ENCODE measurements at regions not wholly inside any gene's neighbourhood (a gene's known extent, or its start where the extent isn't known, plus 50 kb on each side); places are given as distances from the start of the nearest gene placed in this dataset.

DNA sequence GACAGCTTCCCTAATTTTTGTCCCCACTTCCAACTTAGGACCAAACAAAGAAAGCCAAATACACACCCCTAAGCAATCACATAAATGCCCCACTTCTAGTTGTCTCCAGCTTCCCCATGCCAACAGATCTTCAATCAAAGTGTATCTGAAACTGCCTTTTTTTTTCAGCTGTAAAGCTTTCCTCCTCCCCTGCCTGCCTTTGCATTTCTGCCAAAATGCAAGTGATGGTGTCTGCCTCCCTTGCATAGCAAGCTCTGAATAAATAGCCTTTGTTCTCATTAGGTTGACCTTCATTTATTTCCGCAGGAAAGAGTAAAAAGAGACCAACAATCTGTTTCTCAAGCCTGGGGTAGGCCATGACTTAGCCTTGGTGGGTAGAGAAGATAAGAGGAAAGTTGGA, 459.4 kb downstream of the GPAM start:
- Histone ChIP-seq H3K36me3 (no peaks in the 10 kb centered on the region), H3K4me3 (no peak overlapping the region), H3K9me3 (no peaks in the 10 kb centered on the region), H3K27ac (no peak overlapping the region), H3K4me1 (no peaks in the 10 kb centered on the region), H3K27me3 (no peaks in the 10 kb centered on the region)
- intact Hi-C loops (cut with DNase I; ENCODE audit: low total_unique reads), result no loop called here
- no peak for TF ChIP-seq POLR2A (IDR thresholded peaks at IDR 0.05)
- TF ChIP-seq, protein P1, sequence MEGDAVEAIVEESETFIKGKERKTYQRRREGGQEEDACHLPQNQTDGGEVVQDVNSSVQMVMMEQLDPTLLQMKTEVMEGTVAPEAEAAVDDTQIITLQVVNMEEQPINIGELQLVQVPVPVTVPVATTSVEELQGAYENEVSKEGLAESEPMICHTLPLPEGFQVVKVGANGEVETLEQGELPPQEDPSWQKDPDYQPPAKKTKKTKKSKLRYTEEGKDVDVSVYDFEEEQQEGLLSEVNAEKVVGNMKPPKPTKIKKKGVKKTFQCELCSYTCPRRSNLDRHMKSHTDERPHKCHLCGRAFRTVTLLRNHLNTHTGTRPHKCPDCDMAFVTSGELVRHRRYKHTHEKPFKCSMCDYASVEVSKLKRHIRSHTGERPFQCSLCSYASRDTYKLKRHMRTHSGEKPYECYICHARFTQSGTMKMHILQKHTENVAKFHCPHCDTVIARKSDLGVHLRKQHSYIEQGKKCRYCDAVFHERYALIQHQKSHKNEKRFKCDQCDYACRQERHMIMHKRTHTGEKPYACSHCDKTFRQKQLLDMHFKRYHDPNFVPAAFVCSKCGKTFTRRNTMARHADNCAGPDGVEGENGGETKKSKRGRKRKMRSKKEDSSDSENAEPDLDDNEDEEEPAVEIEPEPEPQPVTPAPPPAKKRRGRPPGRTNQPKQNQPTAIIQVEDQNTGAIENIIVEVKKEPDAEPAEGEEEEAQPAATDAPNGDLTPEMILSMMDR (IDR thresholded peaks at IDR 0.05), result no peak
- no peak for DNase-seq

DNA sequence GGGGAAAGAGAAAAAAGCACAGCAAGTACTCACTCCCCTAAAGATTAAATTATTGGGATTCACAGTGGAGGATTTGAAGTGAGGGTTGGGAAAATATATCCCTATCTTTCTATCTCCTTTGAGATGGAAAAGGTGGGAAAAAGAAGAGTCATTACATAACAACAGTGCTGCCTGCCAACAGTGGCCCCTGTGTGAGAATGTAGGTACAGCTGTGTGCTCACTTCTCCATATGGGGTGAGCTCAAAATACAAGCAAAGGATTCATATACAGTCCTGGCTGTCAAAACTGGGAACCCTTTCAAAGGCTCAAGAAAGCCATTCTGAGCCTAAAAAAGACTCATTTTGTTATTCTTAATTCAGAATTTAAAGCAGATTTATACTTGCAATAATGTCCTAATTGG, 458.5 kb downstream of the GPAM start:
- no peaks in the 10 kb centered on the region for H3K9me3 ChIP-seq
- no peaks in the 10 kb centered on the region for H3K27me3 ChIP-seq
- no peaks in the 10 kb centered on the region for H3K4me1 ChIP-seq
- no peak for DNase-seq
- intact Hi-C loops (cut with DNase I; ENCODE audit: low total_unique reads), result no loop called here
- TF ChIP-seq, protein P1 (IDR thresholded peaks at IDR 0.05), result no peak
- no peak for TF ChIP-seq POLR2A (IDR thresholded peaks at IDR 0.05)
- H3K4me3 ChIP-seq, result no peak overlapping the region
- no peaks in the 10 kb centered on the region for H3K36me3 ChIP-seq
- H3K27ac ChIP-seq, result no peak overlapping the region

DNA sequence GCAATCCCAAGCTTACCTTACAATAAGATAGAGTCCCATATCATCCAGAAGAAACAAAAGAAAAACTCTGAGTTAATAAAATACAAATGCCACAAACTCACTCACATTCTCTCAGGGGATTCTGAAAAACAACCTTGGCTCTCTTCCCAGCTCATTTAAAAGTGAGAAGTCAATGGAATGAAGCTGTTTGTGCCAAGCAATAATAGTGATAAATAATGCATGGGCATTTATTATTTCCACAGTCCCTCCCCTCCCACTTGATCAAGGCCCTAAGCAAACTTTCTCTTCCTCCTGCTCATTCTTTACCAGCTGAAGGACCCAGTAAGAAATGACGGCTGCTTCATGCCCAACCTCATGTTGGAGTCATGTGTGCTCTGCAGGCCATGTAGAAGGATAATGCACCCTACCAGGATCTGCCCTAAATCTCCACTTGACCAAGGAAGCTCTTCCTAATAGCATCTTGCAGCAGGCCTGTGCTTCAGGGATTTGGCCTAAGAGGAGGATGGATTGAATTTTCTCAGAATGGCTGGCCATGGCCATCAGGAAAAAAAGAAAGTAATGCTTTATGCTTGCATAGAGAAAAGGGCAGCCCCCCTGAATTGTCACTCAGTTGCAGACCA, 451.3 kb downstream of the GPAM start:
- Histone ChIP-seq H3K27ac (no peak overlapping the region), H3K36me3 (no peaks in the 10 kb centered on the region), H3K27me3 (no peaks in the 10 kb centered on the region), H3K4me1 (no peaks in the 10 kb centered on the region), H3K9me3 (no peaks in the 10 kb centered on the region), H3K4me3 (no peak overlapping the region)
- TF ChIP-seq, protein P1 (IDR thresholded peaks at IDR 0.05), result no peak
- no peak for TF ChIP-seq POLR2A (IDR thresholded peaks at IDR 0.05)
- no peak for DNase-seq
- intact Hi-C loops (cut with DNase I; ENCODE audit: low total_unique reads), result no loop called here

DNA sequence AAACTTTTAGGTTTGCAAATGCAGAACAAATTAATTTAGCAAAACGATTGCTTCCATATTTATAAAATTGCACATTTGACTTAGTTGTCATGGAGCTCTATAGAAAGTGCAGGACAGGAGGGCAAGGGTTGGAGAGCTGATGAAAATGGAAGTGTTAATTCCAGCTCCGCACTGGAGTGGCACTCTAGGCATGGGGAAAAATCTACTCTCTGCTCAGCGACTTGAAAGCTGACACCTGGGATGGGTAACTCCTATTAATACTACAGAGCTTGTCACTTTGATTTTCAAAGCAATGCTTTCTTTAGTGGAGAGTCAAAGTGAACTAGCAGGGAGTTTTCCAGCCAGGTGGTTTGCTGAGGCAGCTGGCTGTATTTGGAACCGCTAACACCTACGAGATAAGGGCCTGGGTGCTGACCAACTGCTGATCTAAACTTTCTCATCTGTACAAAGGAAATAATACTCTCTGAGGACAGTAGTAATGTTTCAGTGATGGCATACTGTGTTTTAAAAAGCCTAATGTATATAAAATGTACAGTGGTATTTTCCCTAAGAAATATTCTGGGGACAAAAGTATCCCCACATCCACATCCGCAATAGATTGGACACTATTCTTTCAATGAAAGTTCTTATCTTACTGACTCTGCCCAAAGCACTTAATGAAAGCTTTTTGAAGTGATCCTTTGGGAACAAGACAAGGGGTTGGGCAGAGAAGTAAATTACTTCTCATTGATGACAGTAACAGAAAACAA, 444.3 kb downstream of the GPAM start:
- DNase-seq, result no peak
- H3K36me3 ChIP-seq, result no peaks in the 10 kb centered on the region
- H3K9me3 ChIP-seq, result no peaks in the 10 kb centered on the region
- no peaks in the 10 kb centered on the region for H3K4me1 ChIP-seq
- H3K27me3 ChIP-seq, result no peaks in the 10 kb centered on the region
- TF ChIP-seq, protein P1 (IDR thresholded peaks at IDR 0.05), result no peak
- no peak for TF ChIP-seq POLR2A (IDR thresholded peaks at IDR 0.05)
- intact Hi-C loops (cut with DNase I; ENCODE audit: low total_unique reads), result no loop called here
- H3K27ac ChIP-seq, result no peak overlapping the region
- no peak overlapping the region for H3K4me3 ChIP-seq

DNA sequence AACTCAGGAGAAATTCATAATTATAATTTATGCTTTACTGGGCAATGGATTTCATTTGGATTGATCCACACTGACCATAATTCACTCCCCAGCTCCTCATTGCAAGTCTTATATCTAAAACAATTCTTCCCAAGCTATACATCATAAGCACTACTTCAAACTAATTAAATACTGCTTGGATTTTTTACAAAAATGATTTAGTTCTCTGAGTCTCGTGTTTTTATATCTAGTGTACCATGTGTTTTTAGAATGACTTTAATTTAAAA, 443.8 kb downstream of the GPAM start:
- intact Hi-C loops (cut with DNase I; ENCODE audit: low total_unique reads), result no loop called here
- H3K36me3 ChIP-seq, result no peaks in the 10 kb centered on the region
- no peaks in the 10 kb centered on the region for H3K9me3 ChIP-seq
- no peak for DNase-seq
- no peak overlapping the region for H3K27ac ChIP-seq
- TF ChIP-seq POLR2A (IDR thresholded peaks at IDR 0.05), result no peak
- TF ChIP-seq, protein P1 (IDR thresholded peaks at IDR 0.05), result no peak
- H3K27me3 ChIP-seq, result no peaks in the 10 kb centered on the region
- no peak overlapping the region for H3K4me3 ChIP-seq
- no peaks in the 10 kb centered on the region for H3K4me1 ChIP-seq
